Activated naive CD4-positive, alpha-beta T cell treated with anti-CD3 and anti-CD28 coated beads, Interleukin-2, amount 50 U/mL, for 16 hours (primary cell): ENCODE measurements at regions not wholly inside any gene's neighbourhood (a gene's known extent, or its start where the extent isn't known, plus 50 kb on each side); places are given as distances from the start of the nearest gene placed in this dataset.

ENCODE experiments used
- DNase-seq: peaks from one replicate; pipeline ENCODE4 v3.0.0-alpha.2; 2020

DNA sequence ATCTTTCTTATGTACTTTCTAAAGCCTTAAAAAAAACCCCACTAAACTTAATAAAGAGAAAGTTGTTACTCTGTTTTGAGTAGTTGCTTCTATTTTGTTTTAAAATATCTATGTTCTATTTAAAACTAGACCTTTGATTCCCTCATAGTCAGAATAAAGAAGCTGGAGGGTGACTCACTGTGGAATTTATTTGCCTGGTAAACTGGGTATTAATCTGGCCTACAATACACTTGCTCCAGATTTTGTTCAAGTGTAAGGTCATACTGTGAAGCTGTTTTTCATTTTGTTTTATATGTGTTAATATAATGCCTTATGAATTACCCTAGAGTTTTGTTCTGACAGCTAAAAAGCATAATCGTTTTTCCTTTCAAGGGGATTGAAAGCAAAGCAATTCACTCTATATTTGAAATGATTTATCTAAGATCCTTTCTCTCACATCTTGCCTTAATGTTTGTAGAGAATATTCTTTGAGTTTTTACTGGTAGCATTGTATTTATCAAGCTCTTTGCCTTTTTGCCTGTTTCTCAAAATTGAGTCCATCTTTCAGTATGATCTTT lies 277.4 kb upstream of the PITX2 start:
- no peak for DNase-seq

DNA sequence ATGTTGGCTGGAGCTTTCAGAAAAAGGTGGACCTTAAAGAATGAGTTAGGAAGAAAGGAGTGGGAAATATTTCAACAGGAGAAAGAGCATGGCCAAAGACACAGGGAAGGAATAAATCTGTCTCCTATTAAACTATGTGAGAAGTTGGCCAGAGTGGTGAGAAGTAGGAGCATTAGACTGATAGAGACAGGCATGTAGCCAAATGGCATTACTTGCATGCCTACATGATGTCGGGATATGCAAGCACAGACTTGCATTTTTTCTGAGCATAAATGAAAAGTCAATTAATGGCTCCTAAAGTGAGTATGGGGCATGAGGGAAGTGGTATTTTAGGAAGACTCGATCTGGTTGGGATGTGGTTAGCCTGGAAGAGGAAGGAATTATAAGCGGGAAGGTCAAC lies 279.6 kb upstream of the PITX2 start:
- no peak for DNase-seq

- DNase-seq, result no peak
Measured at GRCh38 chr4:110904435-110905065, 281.7 kb upstream of the PITX2 start.

DNA sequence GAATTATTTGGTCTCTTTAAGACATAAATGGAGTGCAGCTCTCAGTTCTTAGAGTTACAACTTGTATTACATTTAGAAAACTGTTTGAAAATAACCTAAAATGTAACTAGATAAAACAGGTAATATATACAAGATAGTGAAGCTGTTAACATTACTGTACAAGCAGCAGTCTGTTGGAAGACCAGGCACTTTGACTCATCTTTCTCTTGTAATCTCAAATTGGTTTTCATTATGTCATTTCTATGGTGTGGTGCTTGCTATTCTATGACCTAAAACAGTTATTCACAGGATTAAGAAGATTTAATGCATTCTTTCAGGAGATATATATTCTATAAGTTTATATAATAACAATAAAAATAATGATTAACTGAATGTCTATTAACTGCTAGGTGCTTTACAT lies 282.5 kb upstream of the PITX2 start:
- DNase-seq, result no peak

GRCh38 chr4:110907801-110908313 lies 285.0 kb upstream of the PITX2 start:
- DNase-seq, result no peak

DNA sequence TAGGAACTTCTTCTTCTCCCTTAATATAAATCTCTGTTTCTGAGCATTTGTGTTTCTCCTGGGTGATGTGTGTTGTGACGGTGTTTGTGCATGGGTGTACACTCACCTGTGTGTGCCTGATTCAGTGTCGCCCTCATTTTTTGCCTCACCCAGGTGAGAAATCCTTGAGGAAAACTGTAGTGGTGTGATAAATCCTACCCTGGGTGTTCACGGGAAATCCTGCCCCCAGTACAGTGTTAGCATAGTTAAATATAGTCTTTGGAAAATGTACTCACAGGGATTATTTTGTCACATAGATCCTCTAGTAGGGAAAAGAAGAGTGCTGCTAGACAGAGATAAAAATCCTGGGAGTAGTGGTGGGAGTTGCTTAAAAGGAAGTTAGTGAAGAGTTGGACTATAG lies 291.9 kb upstream of the PITX2 start:
- DNase-seq, result no peak

DNA sequence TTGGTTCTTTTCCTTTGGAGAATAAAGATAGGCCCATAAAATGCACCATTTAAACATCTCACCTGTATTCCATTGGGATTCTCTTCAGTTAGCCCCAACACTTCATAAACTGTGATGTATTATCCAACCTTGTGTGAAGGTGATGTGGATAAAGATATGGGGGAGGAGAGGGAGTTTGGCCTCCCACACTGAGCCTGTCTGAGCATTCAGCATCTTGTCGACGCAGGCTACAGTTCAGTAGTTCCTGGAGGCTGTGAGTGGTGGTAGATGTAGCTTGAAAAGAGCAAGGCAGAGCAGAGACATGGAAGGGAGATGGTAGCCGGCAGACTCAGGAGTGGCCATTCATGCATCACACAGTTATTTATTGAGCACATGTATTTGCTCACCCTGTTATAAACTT lies 292.4 kb upstream of the PITX2 start:
- no peak for DNase-seq

GRCh38 chr4:110916505-110916904 lies 293.6 kb upstream of the PITX2 start:
- DNase-seq, result no peak

GRCh38 chr4:110917835-110918234 lies 295.0 kb upstream of the PITX2 start:
- no peak for DNase-seq

DNA sequence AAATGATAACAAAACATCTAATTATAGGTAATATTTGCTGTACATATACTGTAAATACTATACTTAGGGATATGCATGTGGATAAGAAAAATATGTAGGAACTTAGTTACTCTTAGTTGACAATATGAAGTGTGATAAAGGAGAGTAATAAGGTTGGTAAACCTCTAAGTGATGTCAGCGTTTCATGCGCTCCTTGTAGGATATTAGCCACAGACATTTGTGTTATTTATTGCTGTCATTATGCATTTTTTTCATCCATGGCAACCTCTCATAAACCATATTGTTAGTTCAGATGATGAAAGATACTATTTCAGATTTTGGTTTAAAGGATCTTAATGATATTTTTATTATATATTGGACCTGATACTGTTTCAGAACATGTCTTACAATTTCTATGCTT lies 298.1 kb upstream of the PITX2 start:
- no peak for DNase-seq

- no peak for DNase-seq
Measured at GRCh38 chr4:110924761-110925160, 301.9 kb upstream of the PITX2 start.

- no peak for DNase-seq
Measured at GRCh38 chr4:110926841-110927400, 304.0 kb upstream of the PITX2 start.

- no peak for DNase-seq
Measured at GRCh38 chr4:110933341-110933740, 310.5 kb upstream of the PITX2 start.

DNA sequence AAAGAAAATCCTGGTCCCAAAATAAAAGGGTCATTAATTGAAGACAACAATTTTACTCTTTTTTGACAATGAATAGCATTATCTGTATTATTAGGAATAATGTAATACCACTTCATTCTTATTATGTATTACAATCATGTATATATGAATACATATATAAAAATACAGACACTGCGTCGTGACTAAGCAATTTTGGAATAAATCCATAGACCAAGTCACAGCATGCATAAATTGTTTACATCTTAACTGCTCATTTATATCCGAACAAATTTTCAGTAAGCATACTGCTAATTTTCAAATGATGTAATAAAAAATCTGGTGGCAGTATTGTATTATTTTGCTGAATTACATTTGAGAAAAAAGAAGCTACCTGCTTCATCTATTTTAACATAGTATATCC lies 321.6 kb upstream of the PITX2 start:
- DNase-seq, result no peak

GRCh38 chr4:110945600-110945999 lies 322.7 kb upstream of the PITX2 start:
- DNase-seq, result no peak

DNA sequence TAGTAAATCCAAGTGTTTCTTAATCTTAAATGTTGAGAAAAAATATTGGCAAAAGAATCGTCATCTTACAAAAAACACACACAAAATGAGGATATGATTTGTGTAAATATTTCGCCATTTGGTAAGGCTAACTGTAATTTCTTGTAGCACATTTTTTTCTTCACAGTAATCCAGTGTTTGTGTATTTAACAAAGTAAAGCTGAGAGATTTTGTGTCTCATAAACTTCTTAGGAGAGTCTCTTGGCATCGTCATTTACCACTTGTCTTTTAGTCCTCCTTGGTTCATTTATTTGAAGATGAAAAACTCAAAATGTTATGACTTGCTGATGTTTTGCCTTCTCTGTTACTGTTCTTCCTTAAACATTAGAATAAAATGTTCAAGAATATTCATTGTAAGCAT lies 326.7 kb upstream of the PITX2 start:
- no peak for DNase-seq

- DNase-seq, result no peak
Measured at GRCh38 chr4:110950731-110951130, 327.9 kb upstream of the PITX2 start.

DNA sequence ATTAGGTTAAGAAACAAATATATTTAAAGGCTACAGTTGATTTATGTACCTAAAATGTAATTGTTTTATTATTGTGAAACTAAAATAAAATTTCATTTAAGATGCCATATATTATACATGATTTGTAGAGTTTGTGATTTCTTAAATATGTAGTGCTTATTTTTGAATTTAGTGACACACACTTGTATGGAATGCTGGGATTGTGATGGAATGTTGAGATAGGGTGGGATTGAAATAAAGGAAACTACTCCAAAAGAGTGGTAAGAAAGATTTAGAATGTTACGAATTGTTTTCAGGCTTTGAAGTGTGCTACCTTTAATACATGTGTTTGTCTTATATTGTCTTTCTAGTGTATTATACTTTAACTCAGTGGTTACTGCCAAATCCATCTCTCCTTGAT lies 330.3 kb upstream of the PITX2 start:
- no peak for DNase-seq

- no peak for DNase-seq
Measured at GRCh38 chr4:110953898-110954297, 331.0 kb upstream of the PITX2 start.

- no peak for DNase-seq
Measured at GRCh38 chr4:110955748-110956147, 332.9 kb upstream of the PITX2 start.

DNA sequence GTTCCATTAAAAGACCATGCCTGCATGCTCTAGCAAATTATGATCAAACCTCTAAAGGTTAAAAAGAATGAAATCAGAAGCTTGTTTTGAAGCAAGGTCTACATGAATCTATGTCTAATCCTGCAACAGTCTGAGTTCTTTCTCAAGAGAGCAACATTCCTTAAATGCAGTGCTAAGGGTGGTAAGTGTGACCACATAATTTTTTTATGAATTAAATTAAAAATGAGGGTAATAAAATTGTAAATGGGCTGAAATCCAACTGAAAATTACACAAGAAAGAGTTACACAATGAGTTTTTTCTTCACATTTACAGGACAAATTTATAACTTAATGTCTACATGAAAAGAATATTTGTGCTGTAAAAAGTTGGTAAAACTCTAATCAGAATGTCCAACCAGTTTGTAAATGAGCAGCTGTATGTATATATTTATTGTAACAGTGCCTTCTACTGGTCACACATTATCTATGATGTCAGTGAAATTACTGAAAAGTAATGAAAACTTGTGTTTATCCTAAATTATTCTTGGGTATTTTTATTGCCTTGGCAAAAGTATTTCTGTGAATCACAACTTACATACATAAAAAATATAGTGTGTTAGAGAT lies 336.3 kb upstream of the PITX2 start:
- DNase-seq, result no peak

DNA sequence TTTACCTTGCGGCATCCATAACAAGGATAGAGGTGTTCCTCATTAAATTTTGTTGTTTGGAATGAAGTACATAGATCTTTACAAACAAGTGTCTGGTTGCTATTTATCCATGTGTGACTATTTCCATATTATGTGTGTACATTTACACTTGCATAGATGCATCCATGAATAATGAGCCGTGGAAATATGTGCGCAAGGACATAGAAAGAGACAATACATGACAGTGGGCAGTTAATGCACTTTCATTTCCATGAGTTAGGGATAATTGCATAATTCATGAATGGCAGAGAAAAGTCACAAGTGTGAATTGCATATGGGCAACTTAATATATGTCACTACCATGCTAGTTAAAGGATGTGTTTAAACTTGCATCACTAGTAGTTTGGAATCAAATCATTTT lies 338.2 kb upstream of the PITX2 start:
- no peak for DNase-seq

DNA sequence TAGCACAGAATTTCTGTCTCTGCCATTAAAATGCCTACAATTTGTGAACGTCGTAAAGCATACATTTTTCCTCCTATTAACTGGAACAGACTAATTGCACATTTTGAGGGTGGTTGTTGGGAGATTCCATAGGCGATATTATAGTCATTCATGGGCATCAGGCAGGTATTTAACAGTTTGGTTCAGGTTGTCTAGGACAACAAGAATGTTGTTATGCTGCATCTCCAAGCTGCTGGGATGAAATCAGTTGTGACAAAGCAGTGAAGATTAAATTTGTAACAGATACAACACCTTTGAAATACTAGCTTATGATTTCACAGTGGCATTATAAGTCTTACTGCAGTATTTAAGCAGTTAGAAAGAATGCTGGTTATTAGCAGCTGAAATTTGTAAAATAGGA lies 339.7 kb upstream of the PITX2 start:
- DNase-seq, result no peak

DNA sequence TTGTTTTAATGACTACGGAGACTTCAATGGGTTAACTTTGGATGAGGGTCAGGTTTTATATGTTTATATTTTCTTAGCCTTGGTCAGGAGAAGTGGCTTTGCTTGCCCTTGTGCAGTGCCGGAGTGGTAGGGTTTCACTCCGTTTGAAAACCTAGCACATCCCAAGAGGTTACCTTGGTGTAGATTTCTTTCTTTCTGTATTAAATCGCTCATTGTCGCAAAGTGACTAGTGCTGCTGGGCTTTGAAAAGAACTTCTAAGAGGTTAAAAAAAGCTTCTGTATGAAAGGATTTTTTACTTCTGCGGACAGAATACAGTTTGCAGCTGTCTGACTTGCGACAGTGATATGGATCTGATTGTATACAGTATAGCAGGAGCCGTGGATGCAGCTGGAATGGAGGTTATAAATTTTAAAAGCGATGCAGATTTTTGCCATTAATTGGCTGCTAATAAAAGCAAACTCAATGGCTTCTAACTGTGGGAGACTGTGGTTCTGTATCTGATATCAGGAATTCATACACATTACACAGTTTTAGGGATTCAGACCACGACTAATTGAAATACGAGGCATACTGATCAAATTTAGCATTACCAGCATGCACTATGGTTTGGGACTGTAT lies 340.9 kb upstream of the PITX2 start:
- DNase-seq, result no peak
